ENCODE measurements at regions not wholly inside any gene's neighbourhood (a gene's known extent, or its start where the extent isn't known, plus 50 kb on each side); places are given as distances from the start of the nearest gene placed in this dataset.
"Not testable (repeated sequence)": the region's sequence is repeated elsewhere in the genome, so short reads cannot be mapped to it uniquely, and the experiment has no call there.

DNA sequence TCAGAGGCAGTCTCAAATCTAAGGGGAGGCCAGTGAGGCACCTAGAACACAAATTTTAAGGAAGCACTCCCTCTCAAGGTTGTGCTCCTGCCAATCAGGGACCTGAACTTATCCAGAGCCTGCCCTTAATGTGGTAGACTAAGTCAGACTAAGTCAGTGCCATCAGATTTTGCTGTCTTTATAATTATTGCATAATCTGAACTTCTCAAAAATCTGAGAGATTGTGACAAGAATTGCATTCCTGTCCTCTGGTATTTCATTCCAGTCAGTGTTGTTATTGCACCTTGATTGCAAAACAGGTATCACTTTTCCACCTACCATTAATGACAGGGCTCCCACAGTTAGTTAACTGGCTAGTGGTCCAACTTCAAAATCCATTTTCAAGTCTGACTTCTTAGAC is 197.1 kb upstream of the HCN1 start:
- no peak for DNase-seq (ENCODE audit: low read depth)

DNA sequence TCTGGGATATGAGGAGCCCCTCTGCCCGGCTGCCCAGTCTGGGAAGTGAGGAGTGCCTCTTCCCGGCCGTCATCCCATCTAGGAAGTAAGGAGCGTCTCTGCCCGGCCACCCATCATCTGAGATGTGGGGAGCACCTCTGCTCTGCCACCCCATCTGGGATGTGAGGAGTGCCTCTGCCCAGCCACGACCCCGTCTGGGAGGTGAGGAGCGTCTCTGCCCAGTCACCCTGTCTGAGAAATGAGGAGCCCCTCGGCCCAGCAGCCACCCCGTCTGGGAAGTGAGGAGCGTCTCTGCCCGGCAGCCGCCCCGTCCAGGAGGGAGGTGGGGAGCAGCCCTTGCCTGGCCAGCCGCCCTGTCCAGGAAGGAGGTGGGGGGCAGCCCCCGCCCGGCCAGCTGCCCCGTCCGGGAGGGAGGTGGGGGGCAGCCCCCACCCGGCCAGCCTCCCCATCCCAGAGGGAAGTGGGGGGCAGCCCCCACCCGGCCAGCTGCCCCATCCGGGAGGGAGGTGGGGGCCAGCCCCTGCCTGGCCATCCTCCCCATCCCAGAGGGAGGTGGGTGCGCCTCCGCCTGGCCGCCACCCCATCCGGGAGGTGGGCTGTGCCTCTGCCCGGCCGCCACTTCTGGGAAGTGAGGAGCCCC is 194.4 kb upstream of the HCN1 start:
- not testable (repeated sequence) for DNase-seq (ENCODE audit: low read depth)

DNA sequence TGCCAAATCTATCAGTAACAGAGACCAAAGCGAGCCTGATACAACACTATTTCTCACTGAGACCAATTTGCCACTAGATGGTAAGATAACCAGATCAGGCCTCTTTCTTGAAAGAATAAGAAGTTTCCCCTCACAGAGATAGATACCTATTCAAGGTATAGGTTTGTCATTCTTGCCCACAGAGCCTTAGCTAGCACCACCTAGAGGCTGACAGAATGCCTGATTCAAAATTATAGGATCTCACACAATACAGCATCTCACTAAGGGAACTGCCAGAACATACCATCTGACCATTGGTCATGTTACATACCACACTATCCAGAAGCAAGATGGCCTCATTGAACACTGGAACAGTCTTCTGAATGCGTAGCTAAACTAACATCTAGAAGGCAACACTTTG is 166.6 kb upstream of the HCN1 start:
- no peak for DNase-seq (ENCODE audit: low read depth)

DNA sequence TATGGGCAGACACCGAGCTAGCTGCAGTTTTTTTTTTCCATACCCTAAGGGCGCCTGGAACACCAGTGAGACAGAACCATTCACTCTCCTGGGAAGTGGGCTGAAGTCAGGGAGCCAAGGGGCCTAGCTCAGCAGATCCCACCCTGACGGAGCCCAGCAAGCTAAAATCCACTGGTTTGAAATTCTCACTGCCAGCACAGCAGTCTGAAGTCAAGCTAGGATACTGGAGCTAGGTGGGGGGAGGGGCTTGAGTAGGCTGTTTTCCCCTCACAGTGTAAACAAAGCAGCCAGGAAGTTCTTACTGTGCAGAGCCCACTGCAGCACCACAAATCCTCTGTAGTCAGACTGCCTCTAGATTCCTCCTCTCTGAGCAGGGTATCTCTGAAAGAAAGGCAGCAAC is 151.7 kb upstream of the HCN1 start:
- DNase-seq (ENCODE audit: low read depth): no peak

DNA sequence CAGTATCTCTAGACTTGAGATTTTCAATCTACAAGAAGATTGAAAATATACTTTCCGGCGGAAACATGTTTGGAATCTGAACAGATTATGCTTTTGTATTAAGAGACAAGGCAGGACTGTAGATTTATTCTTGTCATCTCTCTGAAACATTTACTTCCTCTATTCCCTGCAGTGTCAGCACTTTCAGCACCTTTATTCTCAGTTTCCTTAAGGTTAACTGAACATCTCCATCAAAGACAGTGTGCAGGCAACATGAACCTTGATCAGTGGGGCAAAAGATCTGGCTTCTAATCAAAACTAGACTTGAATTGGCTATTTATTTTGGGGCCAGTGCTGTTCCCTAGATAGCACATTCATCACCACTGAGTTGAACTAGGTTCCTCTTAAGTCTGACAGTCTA is 129.9 kb upstream of the HCN1 start:
- DNase-seq (ENCODE audit: low read depth): no peak

DNA sequence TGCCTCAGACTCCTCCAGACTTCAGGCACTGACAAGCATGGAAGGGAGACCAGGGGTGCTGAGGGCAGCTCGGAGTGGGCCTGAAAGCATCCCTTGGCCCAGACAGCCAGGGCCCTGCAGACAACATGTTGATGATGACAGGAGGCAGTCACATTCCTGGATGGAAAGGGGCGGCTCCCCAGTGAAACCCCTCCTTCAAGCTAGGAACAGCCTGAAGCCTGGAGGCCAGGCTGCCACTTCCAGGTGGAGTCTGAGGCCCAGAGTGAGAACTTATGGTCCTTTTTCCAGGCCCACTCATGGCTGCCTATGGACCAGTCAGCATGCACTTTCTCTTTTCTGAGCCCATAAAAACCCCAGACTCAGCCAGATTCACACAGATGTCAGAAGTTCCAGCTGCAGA is 104.2 kb upstream of the HCN1 start:
- DNase-seq (ENCODE audit: low read depth): no peak

DNA sequence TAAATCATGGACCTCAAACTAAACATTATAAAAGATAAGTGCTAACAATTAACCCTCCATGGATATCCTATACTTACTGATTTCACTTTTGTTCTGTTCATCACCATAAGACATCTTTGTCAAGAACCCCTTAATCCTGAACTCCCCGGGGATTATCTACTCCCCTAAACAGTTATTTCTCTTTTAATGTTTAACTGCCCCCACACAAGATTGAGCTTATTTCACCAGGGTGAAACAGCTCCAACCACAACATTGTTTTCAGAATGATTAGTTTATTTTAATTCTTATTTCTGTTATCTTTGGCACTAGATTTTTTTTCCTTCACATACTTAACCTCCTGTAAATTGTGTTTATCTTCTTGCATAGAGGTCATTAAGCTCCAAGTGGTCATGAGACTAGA is 103.2 kb upstream of the HCN1 start:
- DNase-seq (ENCODE audit: low read depth): no peak

DNA sequence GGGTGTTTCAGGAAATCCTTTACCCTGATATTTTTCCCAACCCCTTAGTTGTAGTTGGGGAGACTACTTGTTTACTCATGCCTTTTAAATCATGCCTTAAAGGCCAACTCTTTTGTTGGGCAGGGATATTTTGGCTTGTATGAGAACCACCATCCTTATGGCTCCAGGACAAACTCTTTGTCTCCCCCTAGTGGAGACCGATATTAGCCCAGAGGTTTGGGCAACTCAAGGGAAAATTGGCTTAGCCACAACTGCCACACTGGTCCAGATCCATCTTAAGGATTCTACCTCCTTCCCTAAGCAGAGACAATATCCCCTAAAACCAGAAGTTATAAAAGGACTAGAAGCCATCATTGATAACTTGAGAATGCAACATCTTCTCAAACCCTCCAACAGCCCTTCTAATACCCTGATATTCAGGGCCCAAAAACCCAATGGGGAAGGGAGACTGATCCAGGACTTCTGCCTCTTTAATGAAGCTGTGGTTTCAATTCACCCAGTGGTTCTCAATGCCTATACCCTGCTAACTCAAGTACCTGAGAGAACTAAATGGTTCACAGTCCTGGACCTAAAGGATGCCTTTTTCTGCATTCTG is 100.9 kb upstream of the HCN1 start:
- peak; percentile 0 for DNase-seq (ENCODE audit: low read depth)

DNA sequence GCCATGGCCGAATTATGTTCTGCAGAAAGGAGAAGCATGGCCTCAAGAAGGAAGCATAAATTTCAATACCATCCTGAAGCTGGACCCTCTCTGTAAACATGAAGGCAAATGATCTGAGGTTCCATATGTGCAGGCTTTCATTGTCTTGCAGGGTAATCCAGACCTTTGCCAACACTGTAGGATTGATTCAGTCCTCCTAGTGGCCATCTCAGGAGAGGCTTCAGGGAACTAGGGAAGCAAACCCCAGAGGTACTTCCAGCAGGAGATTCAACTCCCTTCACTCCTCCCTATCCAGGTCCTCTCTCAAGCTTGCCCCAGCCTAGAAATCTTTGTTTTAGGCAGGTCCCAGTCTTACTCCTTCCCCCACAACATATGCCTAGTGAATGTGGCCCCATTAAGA is 99.3 kb upstream of the HCN1 start:
- no peak for DNase-seq (ENCODE audit: low read depth)

DNA sequence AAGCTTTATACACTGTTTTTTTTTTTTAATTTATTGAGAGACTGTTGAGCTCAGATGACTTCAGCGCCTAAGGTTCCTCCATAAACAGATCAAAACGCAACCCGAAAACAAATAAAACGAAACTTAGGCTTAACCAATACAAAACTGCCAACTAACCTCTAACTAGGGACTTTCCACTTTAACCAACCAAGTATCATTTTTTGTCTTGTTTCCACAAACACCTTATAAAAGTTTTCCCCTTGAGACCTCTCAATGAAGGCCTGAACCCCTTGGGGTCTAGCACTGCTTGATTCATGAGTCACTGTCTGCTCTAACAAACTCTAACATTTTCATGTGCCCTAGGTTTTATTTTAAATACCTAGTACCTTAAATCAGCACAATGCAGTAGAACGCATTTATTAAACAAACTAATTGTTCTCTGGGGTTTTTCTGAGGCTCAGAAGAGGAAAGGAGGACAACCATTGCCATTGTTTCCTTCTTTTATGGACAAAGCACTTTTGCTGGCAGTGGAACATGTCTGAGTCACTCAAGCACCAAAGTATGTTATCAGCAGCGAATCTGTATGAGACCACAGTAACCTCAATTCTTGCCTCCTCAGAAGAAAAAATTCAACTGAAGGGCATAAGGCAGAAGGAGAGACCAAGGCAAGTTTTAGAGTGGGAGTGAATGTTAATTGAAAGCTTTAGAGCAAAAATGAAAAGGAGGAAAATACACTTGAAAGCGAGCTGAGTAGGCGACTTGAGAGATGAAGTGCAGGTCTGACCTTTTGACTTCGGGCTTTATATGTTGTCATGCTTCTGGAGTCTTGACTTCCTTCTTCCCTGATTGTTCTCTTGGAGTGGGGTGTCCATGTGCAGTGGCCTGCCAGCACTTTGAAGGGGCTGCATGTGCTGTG is 97.7 kb upstream of the HCN1 start:
- DNase-seq (ENCODE audit: low read depth): no peak

DNA sequence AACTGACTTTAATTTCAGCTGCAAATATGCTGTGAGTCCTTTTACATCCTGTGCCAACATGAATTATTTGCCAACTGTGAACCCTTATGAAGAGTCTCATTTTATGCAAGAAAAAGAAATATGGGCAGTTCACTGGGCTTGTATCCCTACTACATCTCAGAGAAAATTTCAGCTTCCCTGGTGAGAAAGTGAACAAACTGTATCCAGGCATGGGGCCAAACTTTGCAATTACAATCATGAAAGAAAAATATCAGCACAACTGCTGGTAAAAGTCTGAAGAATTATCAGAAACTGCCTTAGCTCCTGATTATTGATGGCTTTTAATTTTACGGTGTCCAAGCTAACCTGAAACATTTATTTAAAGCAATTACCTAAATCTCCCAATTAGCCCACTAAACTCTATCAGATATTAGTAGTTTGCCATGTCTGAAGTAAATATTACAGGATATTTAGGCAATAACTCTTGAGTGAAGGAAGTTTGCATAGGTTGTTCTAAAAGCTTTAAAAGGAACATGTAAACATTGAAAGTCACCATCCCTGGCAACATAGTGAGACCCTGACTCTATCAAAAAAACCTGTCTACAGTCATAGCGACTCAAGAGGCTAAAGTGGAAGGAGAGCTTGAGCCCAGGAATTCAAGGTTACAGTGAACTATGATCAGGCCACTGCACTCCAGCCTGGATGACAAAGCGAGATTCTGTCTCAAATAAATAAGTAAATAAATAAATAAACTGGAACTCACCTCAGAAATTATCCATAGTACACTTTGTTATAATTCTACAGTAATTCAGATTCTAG is 83.9 kb upstream of the HCN1 start:
- DNase-seq (ENCODE audit: low read depth): no peak

DNA sequence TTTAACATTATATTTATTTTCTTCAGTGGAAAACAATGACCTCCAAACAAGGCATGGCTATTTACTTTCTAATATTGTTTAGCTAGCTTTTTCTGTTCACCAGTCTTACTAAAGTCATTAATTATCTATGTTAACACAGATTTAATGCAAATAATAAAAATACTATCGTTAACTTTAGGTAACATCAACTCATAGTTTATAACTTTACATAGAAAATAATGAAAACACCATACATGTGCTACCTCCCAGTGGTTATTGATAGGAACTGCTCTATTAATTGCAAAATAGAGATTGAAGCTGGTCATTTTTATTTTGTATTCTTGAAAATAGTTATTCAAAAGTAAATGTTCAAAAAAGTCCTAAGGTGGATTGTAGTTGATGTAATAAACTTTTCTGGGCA is 78.3 kb upstream of the HCN1 start:
- peak; percentile 3 for DNase-seq (ENCODE audit: low read depth)

DNA sequence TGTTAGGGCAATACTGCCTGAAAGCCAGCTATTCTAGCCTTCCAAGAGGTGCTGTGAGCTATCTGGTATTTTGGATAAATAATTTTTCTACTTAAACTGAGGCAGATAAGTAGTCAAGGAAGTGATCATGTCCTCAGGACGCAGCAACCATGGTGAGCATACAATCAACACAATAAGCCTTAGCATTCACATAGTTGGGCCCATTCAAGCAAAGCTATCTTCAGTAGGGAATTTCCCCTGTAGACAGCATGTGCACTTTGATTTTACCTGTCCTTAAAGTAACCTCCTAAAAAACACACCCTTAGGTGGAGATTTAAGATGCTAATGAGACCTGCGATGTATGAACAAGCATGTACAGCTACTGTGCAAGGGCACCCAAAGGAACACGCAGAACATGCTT is 76.2 kb upstream of the HCN1 start:
- DNase-seq (ENCODE audit: low read depth): no peak

DNA sequence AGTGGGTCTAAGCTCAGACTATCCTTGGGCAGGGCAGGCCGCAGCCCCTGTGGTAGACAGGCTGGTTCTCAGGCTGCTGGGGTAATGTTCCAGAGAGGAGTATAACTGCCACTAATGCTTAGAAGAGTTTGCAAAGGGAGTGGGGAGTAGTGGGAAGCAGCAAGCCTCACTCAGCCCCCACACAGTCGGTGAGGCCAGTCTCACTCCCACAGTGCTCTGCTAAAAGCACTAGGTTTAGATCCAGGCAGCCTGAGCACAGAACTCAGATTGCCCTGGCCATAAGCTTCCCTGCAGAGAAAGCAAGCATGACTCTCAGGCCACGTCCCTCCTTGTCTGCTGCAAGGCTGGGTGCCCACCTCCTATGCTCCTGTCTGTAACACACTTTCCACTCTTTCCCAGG is 69.4 kb upstream of the HCN1 start:
- DNase-seq (ENCODE audit: low read depth): no peak

DNA sequence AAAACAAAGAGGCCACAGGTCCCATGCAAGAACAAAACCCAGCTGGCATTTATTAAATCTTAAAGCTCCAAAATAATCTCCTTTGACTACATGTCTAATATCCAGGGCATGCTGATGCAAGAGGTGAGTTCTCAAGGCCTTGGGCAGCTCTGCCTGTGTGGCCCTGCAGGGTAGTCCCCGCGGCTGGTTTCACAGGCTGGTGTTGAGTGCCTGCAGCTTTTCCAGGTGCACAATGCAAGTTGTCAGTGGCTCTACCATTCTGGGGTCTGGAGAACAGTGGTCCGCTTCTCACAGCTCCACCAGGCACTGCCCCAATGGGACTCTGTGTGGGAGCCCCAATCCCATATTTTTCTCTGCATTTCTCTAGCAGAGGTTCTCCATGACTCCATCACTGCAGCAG is 54.4 kb upstream of the HCN1 start:
- no peak for DNase-seq (ENCODE audit: low read depth)

DNA sequence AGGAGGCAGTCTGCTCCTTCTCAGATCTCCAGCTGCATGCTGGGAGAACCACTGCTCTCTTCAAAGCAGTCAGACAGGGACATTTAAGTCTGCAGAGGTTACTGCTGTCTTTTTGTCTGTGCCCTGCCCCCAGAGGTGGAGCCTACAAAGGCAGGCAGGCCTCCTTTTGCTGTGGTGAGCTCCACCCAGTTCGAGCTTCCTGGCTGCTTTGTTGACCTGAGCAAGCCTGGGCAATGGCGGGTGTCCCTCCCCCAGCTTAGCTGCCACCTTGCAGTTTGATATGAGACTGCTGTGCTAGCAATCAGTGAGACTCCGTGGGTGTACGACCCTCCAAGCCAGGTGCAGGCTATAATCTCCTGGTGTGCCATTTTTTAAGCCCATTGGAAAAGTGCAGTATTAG is 52.3 kb upstream of the HCN1 start:
- not testable (repeated sequence) for DNase-seq (ENCODE audit: low read depth)

Data from ELR (cell line).